GM21360 (cell line): ENCODE measurements at regions not wholly inside any gene's neighbourhood (a gene's known extent, or its start where the extent isn't known, plus 50 kb on each side); places are given as distances from the start of the nearest gene placed in this dataset.

ENCODE experiments used
- ATAC-seq: cut with Tn5 transposase; IDR thresholded peaks from one replicate; pipeline ENCODE4 v1.9.1; 2021; ENCODE audit warnings: mild to moderate bottlenecking, moderate library complexity; ENCODE audit not compliant: unreplicated experiment

DNA sequence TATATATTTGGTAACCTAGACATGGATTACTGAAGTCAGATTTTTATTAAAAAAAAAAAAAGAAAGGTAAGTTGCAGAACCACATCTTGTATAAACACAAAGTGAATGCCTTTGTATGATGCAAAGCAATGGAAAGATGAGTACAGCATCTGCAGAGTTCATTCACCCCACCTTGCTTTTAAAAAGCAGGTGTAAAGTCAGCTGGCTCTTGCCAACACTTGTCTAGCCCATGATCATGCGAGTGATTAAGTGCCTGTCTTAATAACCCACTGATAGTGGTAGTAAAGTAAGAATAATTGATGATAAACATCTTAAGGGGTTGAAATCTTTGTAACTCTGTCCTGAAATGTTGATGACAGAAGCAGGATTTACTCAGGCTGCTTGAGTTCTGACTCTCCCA is 710.4 kb downstream of the EFNB2 start:
- ATAC-seq, result no peak

DNA sequence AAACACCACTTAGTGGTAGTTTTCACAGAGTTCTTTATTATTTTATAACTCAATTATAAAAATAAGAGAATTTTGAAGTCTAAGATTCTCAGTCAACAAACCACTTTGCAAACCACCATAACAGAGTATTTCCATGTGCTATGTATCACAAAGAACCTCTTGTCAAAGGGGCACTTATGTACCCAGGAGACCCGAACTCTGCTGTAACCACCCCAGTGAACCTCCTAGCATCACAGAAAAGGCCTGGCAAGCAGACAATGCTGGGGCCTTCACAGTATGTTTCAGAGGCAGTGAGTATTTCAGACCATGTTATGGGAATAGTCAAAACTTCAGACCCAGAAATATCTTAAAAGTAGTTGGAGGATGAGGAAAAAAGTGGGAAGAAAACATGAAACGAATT is 714.1 kb downstream of the EFNB2 start:
- ATAC-seq, result no peak

- no peak for ATAC-seq
Observed at GRCh38 chr13:105820415-105820814, 715.0 kb downstream of the EFNB2 start.

DNA sequence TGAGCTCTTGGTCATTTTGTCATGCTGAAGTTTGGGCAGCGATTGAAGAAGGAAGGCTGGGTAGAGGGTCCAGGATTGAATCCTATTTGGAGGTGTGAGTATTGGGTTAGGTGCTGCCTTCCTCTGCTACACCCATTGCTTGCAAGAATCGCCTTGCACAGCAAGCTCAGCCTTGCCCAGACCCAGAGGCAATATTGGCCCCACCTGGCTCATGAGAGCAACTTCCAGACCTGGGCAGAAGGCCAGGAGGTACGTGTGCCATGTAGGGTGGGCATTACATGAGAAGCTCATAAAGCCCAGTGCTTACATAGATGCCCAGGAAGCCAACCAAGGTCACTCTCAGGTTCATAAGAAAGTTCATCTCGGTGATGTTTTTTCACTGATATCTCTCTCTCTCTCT is 718.0 kb downstream of the EFNB2 start:
- ATAC-seq, result no peak

- no peak for ATAC-seq
Observed at GRCh38 chr13:105816994-105817393, 718.5 kb downstream of the EFNB2 start.

- no peak for ATAC-seq
Observed at GRCh38 chr13:105814902-105815250, 720.6 kb downstream of the EFNB2 start.

DNA sequence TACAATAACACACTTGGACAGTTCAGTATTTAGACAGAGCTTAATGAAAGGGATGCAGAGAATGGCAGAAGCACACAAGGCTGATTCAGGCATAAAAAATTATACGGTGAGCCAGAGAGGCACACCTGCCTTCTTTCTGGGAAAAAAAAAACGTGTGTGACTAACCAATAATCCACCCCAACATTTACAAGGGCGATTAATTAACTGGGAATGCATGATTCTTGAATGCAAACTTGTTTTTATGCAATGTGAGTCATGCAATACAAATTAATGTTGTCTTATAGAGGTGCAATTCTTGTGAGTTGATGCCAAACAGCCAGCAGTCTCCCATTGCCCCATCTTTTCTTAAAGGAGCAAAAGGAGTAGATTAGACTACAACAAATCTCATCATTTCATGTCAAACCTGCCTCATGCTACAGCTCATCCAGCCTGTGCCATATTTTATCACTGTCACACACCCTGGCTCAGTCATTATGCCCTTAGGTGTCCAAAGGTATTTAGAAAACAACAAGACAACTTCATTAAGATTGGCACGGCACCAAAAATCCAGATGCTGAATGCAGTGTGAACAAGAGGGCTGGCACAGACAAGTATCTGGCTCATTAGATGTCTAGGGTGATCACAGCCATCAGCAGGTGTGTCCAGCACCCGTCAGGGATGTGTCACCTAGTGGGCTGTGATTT is 721.1 kb downstream of the EFNB2 start:
- ATAC-seq, result no peak

- no peak for ATAC-seq
Observed at GRCh38 chr13:105806628-105806920, 728.9 kb downstream of the EFNB2 start.

GRCh38 chr13:105805892-105806627 is 729.4 kb downstream of the EFNB2 start:
- ATAC-seq, result no peak

DNA sequence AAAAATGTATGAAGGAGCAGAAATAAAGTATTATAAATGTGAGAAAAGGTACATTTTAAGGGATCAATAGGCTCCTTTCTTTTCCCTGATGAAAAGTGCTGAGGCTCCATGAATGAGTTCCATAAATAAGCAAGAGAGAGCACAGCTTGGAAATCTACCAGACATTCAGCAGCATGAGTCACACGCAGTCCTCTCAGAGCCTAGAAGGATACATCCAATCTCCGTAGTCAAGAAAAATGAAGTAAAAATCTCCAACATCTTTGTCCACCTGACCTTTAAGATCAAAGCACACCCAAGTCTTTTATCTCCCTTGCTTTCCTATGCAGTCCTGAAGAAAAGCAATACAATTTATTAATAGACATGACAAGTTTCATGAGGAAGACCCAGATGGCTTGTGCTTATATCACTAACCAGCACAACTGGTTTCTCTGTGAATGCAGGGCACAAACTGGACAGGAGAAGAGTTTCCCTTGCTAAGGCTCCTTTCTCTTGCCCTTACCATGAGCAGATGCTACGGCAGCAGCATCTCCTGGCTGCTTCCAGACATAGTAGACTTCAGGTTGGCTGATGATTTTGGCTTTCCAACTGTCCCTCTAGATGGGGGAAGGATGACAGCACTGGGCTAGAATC is 730.8 kb downstream of the EFNB2 start:
- no peak for ATAC-seq

DNA sequence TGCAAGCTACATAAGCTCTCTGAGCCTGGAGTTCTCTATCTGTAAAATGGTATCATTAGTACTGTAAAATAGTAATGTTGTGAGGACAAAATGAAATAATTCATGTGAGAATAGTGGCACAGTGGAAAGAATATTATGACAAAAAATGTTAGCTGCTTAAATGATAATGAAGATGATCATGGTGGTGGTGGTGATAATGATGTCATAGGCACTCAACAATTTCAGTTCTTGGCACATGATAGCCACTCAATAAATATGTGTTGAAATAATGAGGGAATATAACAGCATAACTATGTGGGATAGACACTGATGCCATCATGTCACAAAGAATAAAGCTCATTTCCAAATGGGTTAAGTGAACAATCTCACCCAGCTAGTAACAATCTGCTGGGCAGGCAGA is 736.3 kb downstream of the EFNB2 start:
- ATAC-seq, result no peak

DNA sequence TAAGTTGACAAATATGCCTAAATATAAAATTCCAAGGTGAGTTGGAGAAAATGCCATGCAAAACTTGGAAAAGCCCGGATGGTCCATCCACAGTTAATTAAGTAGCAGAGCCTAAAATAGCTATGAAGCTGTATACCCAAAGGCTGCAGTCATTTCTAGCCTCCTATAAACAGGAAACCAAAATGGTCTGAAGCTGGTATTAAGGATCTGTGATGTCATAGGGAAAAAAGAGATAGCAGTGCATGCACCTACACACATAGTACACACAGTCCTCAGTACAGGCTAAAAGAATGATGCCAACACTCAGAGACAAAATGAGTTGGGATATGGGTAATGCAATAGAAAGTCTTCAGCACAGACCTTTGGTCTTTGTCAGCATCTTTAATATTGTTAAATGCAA is 736.9 kb downstream of the EFNB2 start:
- ATAC-seq, result no peak

- ATAC-seq, result no peak
Observed at GRCh38 chr13:105796081-105796480, 739.4 kb downstream of the EFNB2 start.

DNA sequence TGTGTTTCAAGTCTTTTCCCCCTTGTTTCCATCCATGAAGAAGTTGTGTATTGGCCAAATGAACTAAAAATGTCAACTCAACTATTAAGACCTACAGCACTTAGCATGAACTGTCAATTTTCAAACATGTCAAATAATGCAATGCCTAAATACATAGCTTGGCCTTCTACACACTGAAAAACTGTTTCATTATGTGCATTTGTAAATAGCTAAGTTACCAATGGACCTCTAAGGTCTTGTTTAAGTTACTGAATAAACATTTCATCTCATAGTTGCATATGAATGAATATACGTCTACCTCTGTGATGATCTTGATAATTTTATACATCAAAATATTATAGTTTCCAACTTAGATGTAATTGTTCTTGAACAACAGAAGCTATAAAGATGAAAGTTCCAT is 744.5 kb downstream of the EFNB2 start:
- ATAC-seq, result no peak

GRCh38 chr13:105788530-105788929 is 746.9 kb downstream of the EFNB2 start:
- no peak for ATAC-seq

DNA sequence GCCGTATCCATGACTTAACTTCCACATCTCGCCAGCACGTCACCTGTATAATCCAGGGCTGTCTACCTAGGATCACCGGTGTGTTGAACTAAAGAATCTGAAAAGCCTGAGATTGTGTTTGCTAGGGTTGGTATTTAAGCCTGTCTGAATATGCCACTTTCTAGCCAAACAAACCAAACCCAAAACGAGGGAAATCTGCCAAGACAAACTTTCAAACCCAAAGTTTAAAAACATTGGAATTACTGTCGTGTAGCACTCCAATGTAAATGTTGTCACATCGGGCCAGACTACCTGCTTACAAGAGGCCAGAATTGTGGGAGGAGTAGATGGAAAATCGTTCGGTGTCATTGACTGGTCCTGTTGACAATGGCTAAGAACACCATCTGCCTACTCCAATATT is 747.8 kb downstream of the EFNB2 start:
- no peak for ATAC-seq

DNA sequence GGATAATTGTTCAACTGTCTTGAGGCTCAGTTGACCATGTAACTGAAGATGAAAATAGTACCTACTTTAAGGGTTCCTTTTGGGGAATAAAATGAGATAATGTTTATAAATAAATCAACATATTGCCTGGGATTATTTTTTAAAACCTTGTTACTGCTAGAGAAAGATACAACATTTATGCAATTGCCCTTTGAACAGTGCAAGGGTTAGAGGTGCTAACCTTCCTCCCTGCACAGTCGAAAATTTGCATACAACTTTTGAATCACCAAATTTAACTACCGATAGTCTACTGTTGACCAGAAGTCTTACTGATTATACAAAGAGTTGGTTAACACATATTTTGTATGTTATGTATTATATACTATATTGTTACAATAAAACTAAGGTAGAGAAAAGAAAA is 750.0 kb downstream of the EFNB2 start:
- ATAC-seq, result no peak

GRCh38 chr13:105783261-105783660 is 752.2 kb downstream of the EFNB2 start:
- no peak for ATAC-seq

DNA sequence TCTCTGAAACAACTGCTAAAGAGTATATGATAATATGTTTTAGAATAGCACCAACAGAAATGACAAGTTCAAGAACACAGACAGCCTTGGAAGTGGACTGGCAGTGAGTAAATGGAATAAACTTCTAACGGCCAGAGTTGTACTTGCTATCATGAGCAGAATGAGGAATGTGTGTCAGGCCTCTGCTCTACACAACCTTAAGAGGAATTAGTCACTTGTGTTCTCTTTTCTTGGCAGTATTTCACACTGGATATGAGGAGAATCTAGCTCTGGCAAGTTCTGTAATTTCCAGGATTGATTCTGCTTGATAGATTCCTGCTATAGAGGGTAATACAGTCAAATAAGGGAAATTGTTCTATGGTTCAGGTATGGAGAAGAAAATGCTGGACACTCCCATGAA is 757.3 kb downstream of the EFNB2 start:
- ATAC-seq, result no peak

GRCh38 chr13:105774739-105775460 is 760.6 kb downstream of the EFNB2 start:
- no peak for ATAC-seq

DNA sequence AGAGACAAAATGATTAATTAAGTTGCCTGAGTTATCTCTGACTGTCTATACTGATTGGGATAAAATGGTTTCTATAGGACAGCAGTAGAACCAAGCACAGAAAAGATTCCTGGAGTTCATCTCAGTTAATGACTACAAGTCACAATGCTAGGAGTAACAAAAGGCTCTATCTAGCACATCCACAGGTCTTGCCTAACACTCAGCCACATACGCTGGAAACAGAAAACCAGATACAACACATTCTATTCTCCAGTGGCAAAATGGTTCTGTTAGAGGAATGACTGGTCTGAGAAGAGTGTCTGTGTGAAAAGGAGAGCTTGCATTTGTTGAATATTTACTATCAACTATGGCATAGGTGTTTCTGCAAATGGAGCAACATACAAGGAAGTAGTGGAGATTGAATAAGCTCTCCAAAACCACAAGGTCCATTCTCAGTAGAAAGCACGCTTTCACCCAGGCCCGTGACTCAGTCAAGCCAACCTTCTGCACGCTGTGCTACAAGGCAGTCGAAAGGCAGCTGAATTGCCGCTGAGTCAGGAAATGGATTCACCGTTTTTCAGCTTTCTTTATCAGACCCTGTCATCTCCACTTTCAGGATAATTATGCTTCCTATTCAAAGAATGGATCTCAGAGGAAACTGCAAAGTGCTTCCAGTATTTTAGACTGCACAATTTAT is 761.5 kb downstream of the EFNB2 start:
- ATAC-seq, result no peak
